HEK293 (cell line): ENCODE measurements at regions not wholly inside any gene's neighbourhood (a gene's known extent, or its start where the extent isn't known, plus 50 kb on each side); places are given as distances from the start of the nearest gene placed in this dataset.

ENCODE experiments used
- CTCF ChIA-PET: fragments of 350-600 bp; formaldehyde crosslinking; extraction: SDS; loops from one replicate; lab custom pipeline; 2021; ENCODE audit warnings: antibody characterized with exemption; lab: Yijun Ruan, JAX
- POLR2A ChIA-PET: fragments of 300-600 bp; formaldehyde crosslinking; extraction: SDS; loops from one replicate; lab custom pipeline; 2020; ENCODE audit warnings: antibody characterized with exemption, inconsistent platforms; lab: Yijun Ruan, JAX
- H3K27ac ChIP-seq: fragments of 200-500 bp; sonication (Bioruptor generic); 2 replicates; pipeline ENCODE4 v1.5.1; 2014; ENCODE audit warnings: low read depth, low read length, control low read depth, inconsistent platforms; ENCODE audit errors: extremely low read depth
- H3K36me3 ChIP-seq, 2 experiments: fragments of 200-500 bp in 1 of 2; sonication (Bioruptor generic) in 1 of 2; 1 replicate in 1 of 2; 2 replicates in 1 of 2; pipeline ENCODE4 v1.5.1; 2014 to 2017; ENCODE audit warnings: inconsistent platforms in 2 of 2, low read length in 2 of 2; ENCODE audit not compliant: control insufficient read depth in 2 of 2, insufficient read depth in 1 of 2
- H3K4me1 ChIP-seq: fragments of 200-500 bp; sonication (Bioruptor generic); 2 replicates; pipeline ENCODE4 v1.5.1; 2014; ENCODE audit warnings: mild to moderate bottlenecking, low read length, inconsistent platforms; ENCODE audit not compliant: control insufficient read depth, insufficient read depth
- H3K4me3 ChIP-seq: 2 replicates; pipeline ENCODE4 v1.5.1; 2011; ENCODE audit warnings: low read depth, mild to moderate bottlenecking, control low read depth, low read length, moderate library complexity
- H3K9me3 ChIP-seq: fragments of 200-500 bp; sonication (Bioruptor generic); 2 replicates; pipeline ENCODE4 v1.5.1; 2014; ENCODE audit warnings: low read depth, low read length, inconsistent platforms; ENCODE audit not compliant: control insufficient read depth, insufficient read depth
- BCL11B ChIP-seq: fragments of 450-650 bp; formaldehyde crosslinking; IDR thresholded peaks from 2 replicates; pipeline ENCODE4 v1.5.1; 2016; ENCODE audit warnings: low read depth, missing biosample characterization, missing genetic modification characterization
- CTCF ChIP-seq: fragments of 450-650 bp; formaldehyde crosslinking; IDR thresholded peaks from 2 replicates; pipeline ENCODE4 v1.5.1; 2016; ENCODE audit warnings: missing biosample characterization, missing genetic modification characterization
- KLF16 ChIP-seq: fragments of 450-650 bp; formaldehyde crosslinking; IDR thresholded peaks from 2 replicates; pipeline ENCODE4 v1.5.1; 2017; ENCODE audit warnings: missing biosample characterization, missing genetic modification characterization
- PRDM6 ChIP-seq: fragments of 450-650 bp; formaldehyde crosslinking; IDR thresholded peaks from 2 replicates; pipeline ENCODE4 v1.5.1; 2017; ENCODE audit warnings: missing biosample characterization, missing genetic modification characterization
- SCRT1 ChIP-seq: fragments of 450-650 bp; formaldehyde crosslinking; IDR thresholded peaks from 2 replicates; pipeline ENCODE4 v1.5.1; 2016; ENCODE audit warnings: missing biosample characterization, missing genetic modification characterization, borderline replicate concordance
- WT1 ChIP-seq: fragments of 450-650 bp; formaldehyde crosslinking; IDR thresholded peaks from 2 replicates; pipeline ENCODE4 v1.5.1; 2016; ENCODE audit warnings: missing biosample characterization, missing genetic modification characterization
- ZBTB44 ChIP-seq: fragments of 450-650 bp; IDR thresholded peaks from 2 replicates; pipeline ENCODE4 v1.5.1; 2018; ENCODE audit warnings: missing biosample characterization, mild to moderate bottlenecking, missing genetic modification characterization
- ZEB2 ChIP-seq: fragments of 450-650 bp; formaldehyde crosslinking; IDR thresholded peaks from 2 replicates; pipeline ENCODE4 v1.5.1; 2016; ENCODE audit warnings: missing biosample characterization, missing genetic modification characterization
- ZFHX2 ChIP-seq: fragments of 450-650 bp; formaldehyde crosslinking; conservative IDR thresholded peaks from 2 replicates; pipeline ENCODE4 v1.5.1; 2016; ENCODE audit warnings: missing biosample characterization, missing genetic modification characterization
- ZFP41 ChIP-seq: fragments of 450-650 bp; formaldehyde crosslinking; IDR thresholded peaks from 2 replicates; pipeline ENCODE4 v1.5.1; 2016; ENCODE audit warnings: missing biosample characterization, missing genetic modification characterization, borderline replicate concordance
- ZNF112 ChIP-seq: fragments of 450-650 bp; formaldehyde crosslinking; IDR thresholded peaks from 2 replicates; pipeline ENCODE4 v1.5.0; 2017; ENCODE audit warnings: missing biosample characterization, missing genetic modification characterization
- ZNF202 ChIP-seq: fragments of 450-650 bp; formaldehyde crosslinking; IDR thresholded peaks from 2 replicates; pipeline ENCODE4 v1.5.1; 2016; ENCODE audit warnings: missing biosample characterization, missing genetic modification characterization, borderline replicate concordance
- ZNF221 ChIP-seq: fragments of 450-650 bp; formaldehyde crosslinking; IDR thresholded peaks from 2 replicates; pipeline ENCODE4 v1.5.1; 2017; ENCODE audit warnings: missing biosample characterization, missing genetic modification characterization, borderline replicate concordance
- ZNF266 ChIP-seq: fragments of 450-650 bp; formaldehyde crosslinking; IDR thresholded peaks from 2 replicates; pipeline ENCODE4 v1.5.1; 2016; ENCODE audit warnings: missing biosample characterization, missing genetic modification characterization, low read depth
- ZNF280C ChIP-seq: fragments of 450-650 bp; formaldehyde crosslinking; IDR thresholded peaks from 2 replicates; pipeline ENCODE4 v1.5.1; 2016; ENCODE audit warnings: missing biosample characterization, missing genetic modification characterization
- ZNF354C ChIP-seq: fragments of 450-650 bp; formaldehyde crosslinking; IDR thresholded peaks from 2 replicates; pipeline ENCODE4 v1.5.1; 2016; ENCODE audit warnings: missing biosample characterization, missing genetic modification characterization, low read depth, borderline replicate concordance
- ZNF391 ChIP-seq: fragments of 450-650 bp; formaldehyde crosslinking; IDR thresholded peaks from 2 replicates; pipeline ENCODE4 v1.5.1; 2016; ENCODE audit warnings: low read depth, missing biosample characterization, missing genetic modification characterization, borderline replicate concordance
- ZNF423 ChIP-seq: fragments of 450-650 bp; formaldehyde crosslinking; IDR thresholded peaks from 2 replicates; pipeline ENCODE4 v1.5.1; 2016; ENCODE audit warnings: missing biosample characterization, missing genetic modification characterization
- ZNF544 ChIP-seq: fragments of 450-650 bp; formaldehyde crosslinking; IDR thresholded peaks from 2 replicates; pipeline ENCODE4 v1.5.0; 2017; ENCODE audit warnings: missing biosample characterization, missing genetic modification characterization
- ZNF645 ChIP-seq: fragments of 450-650 bp; formaldehyde crosslinking; IDR thresholded peaks from 2 replicates; pipeline ENCODE4; 2016; ENCODE audit warnings: missing biosample characterization, missing genetic modification characterization
- ZNF792 ChIP-seq: fragments of 450-650 bp; formaldehyde crosslinking; IDR thresholded peaks from 2 replicates; pipeline ENCODE4 v1.5.1; 2016; ENCODE audit warnings: missing biosample characterization, missing genetic modification characterization
- ZNF843 ChIP-seq: fragments of 450-650 bp; formaldehyde crosslinking; IDR thresholded peaks from 2 replicates; pipeline ENCODE4 v1.5.1; 2016; ENCODE audit warnings: missing biosample characterization, missing genetic modification characterization

- POLR2A ChIA-PET = no interaction called here
- Histone ChIP-seq H3K4me3 (no peak overlapping the region), H3K27ac (no peak overlapping the region), H3K4me1 (peaks cover 8% of the 10 kb centered on the region; the same call in 1 of the 2 replicates), H3K36me3 (no peaks in the 10 kb centered on the region), H3K9me3 (no peaks in the 10 kb centered on the region)
- TF ChIP-seq ZBTB44 (tag by site-specific recombination) (peak; percentile 73), BCL11B (tag by site-specific recombination) (no peak), PRDM6 (tag by site-specific recombination) (peak; percentile 81), ZNF221 (tag by site-specific recombination) (no peak)
- CTCF ChIA-PET = interaction anchor here (0.8 kb wide), 1 partner anchor 12 kb away, joined by 3 read pairs; no protein-coding TSS in a partner anchor
Measured at GRCh38 chr5:93107805-93108520, 473.1 kb downstream of the NR2F1-AS1 start.

GRCh38 chr5:93107141-93107540 lies 473.9 kb downstream of the NR2F1-AS1 start:
- no peak for TF ChIP-seq ZNF112 (tag by site-specific recombination)
- no peak for TF ChIP-seq ZNF792
- TF ChIP-seq WT1 (tag by site-specific recombination) = no peak
- TF ChIP-seq ZNF280C (tag by site-specific recombination) = no peak
- no peak for TF ChIP-seq ZNF843 (tag by site-specific recombination)
- TF ChIP-seq ZNF391 = no peak
- no peak for TF ChIP-seq ZNF221 (tag by site-specific recombination)
- no peak for TF ChIP-seq ZFP41 (tag by site-specific recombination)
- TF ChIP-seq ZNF645 = no peak
- no peak for TF ChIP-seq ZNF266 (tag by site-specific recombination)
- no peak for TF ChIP-seq CTCF (tag by site-specific recombination)
- TF ChIP-seq ZNF423 (tag by site-specific recombination) = no peak
- TF ChIP-seq ZNF202 (tag by site-specific recombination) = no peak
- TF ChIP-seq ZEB2 (tag by site-specific recombination) = no peak
- no peak for TF ChIP-seq ZNF354C (tag by site-specific recombination)
- TF ChIP-seq KLF16 (tag by site-specific recombination) = no peak
- TF ChIP-seq ZFHX2 (tag by site-specific recombination) = no peak
- TF ChIP-seq SCRT1 = no peak
- TF ChIP-seq ZNF544 (tag by site-specific recombination) = no peak
- no peaks in the 10 kb centered on the region for H3K9me3 ChIP-seq
- CTCF ChIA-PET = no interaction called here
- no peaks in the 10 kb centered on the region for H3K36me3 ChIP-seq
- POLR2A ChIA-PET = no interaction called here
- no peak overlapping the region for H3K4me3 ChIP-seq
- H3K4me1 ChIP-seq = peaks cover 8% of the 10 kb centered on the region; the same call in 1 of the 2 replicates
- no peak overlapping the region for H3K27ac ChIP-seq
